Body of pancreas (tissue), 4 donors: ENCODE measurements at regions not wholly inside any gene's neighbourhood (a gene's known extent, or its start where the extent isn't known, plus 50 kb on each side); places are given as distances from the start of the nearest gene placed in this dataset.

ENCODE experiments used
- POLR2A ChIP-seq, 3 donors: fragments of 450-650 bp; IDR thresholded peaks; one replicate each; pipeline ENCODE4 v1.6.1; 2016; ENCODE audit warnings: antibody characterized with exemption in 3 of 3, mild to moderate bottlenecking in 2 of 3
- TF ChIP-seq, protein P1 (sequence below), 7 experiments: fragments of 450-650 bp in 4 of 7; fragments of 200-600 bp in 3 of 7; sonication (generic) in 3 of 7; IDR thresholded peaks; one replicate each; pipeline ENCODE4 v1.5.1; 2016 to 2019; ENCODE audit warnings: antibody characterized with exemption in 7 of 7

DNA sequence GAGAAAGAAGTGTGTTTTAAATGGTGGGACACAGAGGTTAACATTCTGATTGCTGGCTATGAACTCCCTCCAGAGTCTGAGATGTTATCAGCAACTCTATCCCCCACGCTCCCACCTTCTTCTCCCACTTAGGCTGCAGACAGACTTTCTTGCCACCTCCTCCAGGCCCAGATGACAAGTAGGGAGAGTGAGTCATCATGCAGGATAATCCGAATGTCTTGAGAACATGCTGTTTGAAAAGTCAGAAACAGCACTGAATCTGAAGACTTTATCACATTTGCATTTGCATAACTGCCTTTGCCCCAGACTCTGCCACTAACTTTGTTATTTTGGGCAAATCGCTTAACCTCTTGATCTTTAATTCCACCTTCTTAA, 139.8 kb downstream of the ESM1 start:
- TF ChIP-seq, protein P1, sequence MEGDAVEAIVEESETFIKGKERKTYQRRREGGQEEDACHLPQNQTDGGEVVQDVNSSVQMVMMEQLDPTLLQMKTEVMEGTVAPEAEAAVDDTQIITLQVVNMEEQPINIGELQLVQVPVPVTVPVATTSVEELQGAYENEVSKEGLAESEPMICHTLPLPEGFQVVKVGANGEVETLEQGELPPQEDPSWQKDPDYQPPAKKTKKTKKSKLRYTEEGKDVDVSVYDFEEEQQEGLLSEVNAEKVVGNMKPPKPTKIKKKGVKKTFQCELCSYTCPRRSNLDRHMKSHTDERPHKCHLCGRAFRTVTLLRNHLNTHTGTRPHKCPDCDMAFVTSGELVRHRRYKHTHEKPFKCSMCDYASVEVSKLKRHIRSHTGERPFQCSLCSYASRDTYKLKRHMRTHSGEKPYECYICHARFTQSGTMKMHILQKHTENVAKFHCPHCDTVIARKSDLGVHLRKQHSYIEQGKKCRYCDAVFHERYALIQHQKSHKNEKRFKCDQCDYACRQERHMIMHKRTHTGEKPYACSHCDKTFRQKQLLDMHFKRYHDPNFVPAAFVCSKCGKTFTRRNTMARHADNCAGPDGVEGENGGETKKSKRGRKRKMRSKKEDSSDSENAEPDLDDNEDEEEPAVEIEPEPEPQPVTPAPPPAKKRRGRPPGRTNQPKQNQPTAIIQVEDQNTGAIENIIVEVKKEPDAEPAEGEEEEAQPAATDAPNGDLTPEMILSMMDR (IDR thresholded peaks at IDR 0.05), result no peak
- no peak for TF ChIP-seq POLR2A (IDR thresholded peaks at IDR 0.05)
